GM12878 (cell line): ENCODE measurements at regions not wholly inside any gene's neighbourhood (a gene's known extent, or its start where the extent isn't known, plus 50 kb on each side); places are given as distances from the start of the nearest gene placed in this dataset.

Experiments used
- BHLHE40 ChIP-seq, 2 experiments: fragments of 450-650 bp in 1 of 2; IDR thresholded peaks; 2 replicates each; pipeline ENCODE4 v1.6.1; 2011 to 2017; ENCODE audit warnings: low read depth in 2 of 2, borderline replicate concordance in 1 of 2, improper control_type of control experiment in 1 of 2, low read length in 1 of 2, mild to moderate bottlenecking in 1 of 2
- NFXL1 ChIP-seq: fragments of 450-650 bp; IDR thresholded peaks from 2 replicates; pipeline ENCODE4 v1.6.1; 2017; ENCODE audit warnings: antibody characterized with exemption, mild to moderate bottlenecking, borderline replicate concordance
- POLR2A ChIP-seq: IDR thresholded peaks from 2 replicates; pipeline ENCODE4 v1.6.1; 2011; ENCODE audit warnings: low read depth, mild to moderate bottlenecking, low read length
- TCF7 ChIP-seq: IDR thresholded peaks from 2 replicates; pipeline ENCODE4 v1.6.1; 2014; ENCODE audit warnings: antibody characterized with exemption, borderline replicate concordance

DNA sequence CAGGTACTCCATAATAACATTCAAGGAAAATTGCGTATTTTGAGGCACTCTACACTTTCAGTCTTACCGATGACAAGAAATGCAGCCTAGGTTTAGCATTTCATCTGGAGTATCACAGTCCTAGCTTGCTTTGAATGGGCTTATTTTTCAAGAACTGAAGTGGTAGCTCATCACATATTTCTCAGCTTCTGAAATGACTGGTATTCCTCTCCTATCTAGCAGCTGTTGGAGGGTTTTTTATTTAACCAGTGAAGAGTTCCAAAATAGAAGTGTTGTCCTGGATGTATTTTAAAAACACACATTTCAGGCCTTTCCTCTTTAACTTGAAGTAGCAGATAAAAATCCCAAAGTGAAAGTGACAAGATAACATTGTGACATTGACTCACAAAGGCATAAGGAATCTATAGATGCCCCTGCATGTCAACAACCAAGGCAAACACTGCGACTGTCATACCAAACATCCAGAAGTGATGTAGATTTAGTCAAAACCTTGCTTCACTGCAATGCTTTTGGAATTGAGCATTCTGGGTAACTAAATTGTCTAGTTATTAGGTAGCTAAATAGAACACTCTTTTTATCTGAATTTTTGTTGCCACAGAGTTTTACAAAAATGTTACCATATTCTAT lies 182.2 kb upstream of the FBXO33 start:
- TF ChIP-seq TCF7 (no peak), POLR2A (no peak), NFXL1 (no peak), BHLHE40 (IDR thresholded peaks at IDR 0.05; ENCODE audit: borderline replicate concordance in 1 of 2, low read depth in 2 of 2, low read length in 1 of 2) (no peak)
